ENCODE measurements at regions not wholly inside any gene's neighbourhood (a gene's known extent, or its start where the extent isn't known, plus 50 kb on each side); places are given as distances from the start of the nearest gene placed in this dataset.

DNA sequence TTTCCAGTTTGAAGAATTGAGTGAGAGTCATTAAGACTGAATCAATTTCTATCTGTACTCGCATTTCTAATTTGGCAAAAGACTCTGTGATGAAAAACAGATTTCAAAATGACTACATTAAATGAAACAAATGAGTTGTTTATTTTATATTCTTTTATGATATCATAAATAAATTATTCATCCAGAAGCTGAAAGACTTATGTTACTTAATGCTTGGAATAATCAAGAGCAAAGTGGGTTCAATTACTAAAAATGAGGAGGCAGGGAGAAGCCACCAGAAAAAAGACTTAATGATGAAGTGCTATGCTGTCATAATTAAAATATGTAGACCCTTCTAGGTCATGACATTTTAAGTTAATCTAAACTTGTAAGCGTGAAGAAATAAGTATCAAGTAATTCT, 130.6 kb upstream of the FERMT1 start:
- ChIA-PET POLR2A (ENCODE audit: partially characterized antibody) (no interaction called here), CTCF (ENCODE audit: partially characterized antibody) (no interaction called here)
- no peaks in the 10 kb centered on the region for H3K4me1 ChIP-seq (replicated peaks in 1 of 4; ENCODE audit: control insufficient read depth in 3 of 4, insufficient read depth in 4 of 4, low read length in 3 of 4)
- no peak overlapping the region for H2AFZ ChIP-seq (ENCODE audit: low read length)
- H2BK15ac ChIP-seq (ENCODE audit: low read length): no peak overlapping the region
- WGBS, 2 experiments (ENCODE audit: extremely low coverage in 1 of 2, insufficient coverage in 1 of 2, insufficient read length in 1 of 2, insufficient replicate concordance in 2 of 2, low coverage in 1 of 2, low lambda C conversion rate in 2 of 2, missing lambda C conversion rate in 1 of 2): 87% methylated on average over 2 of the region's 2 CpGs; no CpG with 5 or more reads in 1 of the 2 experiments
- H3K4me2 ChIP-seq (ENCODE audit: insufficient read depth in 1 of 2, low read depth in 2 of 2, low read length in 2 of 2): no peak overlapping the region
- no peak overlapping the region for H3K4ac ChIP-seq (replicated peaks; ENCODE audit: insufficient read length, low read depth, low read length)
- no peak overlapping the region for H3K9ac ChIP-seq (replicated peaks in 1 of 4; ENCODE audit: extremely low read depth in 1 of 4, low read depth in 3 of 4, low read length in 3 of 4)
- no peak overlapping the region for H3K18ac ChIP-seq (ENCODE audit: extremely low read depth, low read length)
- H3K9me3 ChIP-seq (ENCODE audit: insufficient read depth in 2 of 2, low read depth in 1 of 2, low read length in 1 of 2): no peaks in the 10 kb centered on the region
- no peak overlapping the region for H3K14ac ChIP-seq (ENCODE audit: insufficient read length)
- no peak overlapping the region for H3K23ac ChIP-seq (ENCODE audit: insufficient read length)
- H2BK20ac ChIP-seq (ENCODE audit: low read length): no peak overlapping the region
- H3K56ac ChIP-seq (replicated peaks; ENCODE audit: insufficient read length, low read depth, low read length): no peak overlapping the region
- H3K27me3 ChIP-seq (replicated peaks in 1 of 4; ENCODE audit: control insufficient read depth in 3 of 4, extremely low read depth in 1 of 4, insufficient read depth in 3 of 4, low read length in 3 of 4): no peaks in the 10 kb centered on the region
- no peak for DNase-seq (ENCODE audit: low read depth in 1 of 2, low spot score in 2 of 2)
- no peak overlapping the region for H2AK5ac ChIP-seq (ENCODE audit: low read depth, low read length)
- no peak overlapping the region for H2BK5ac ChIP-seq (ENCODE audit: low read depth, low read length)
- H3K36me3 ChIP-seq (ENCODE audit: control insufficient read depth in 2 of 4, insufficient read depth in 4 of 4, low read length in 3 of 4): no peaks in the 10 kb centered on the region
- H4K5ac ChIP-seq (ENCODE audit: insufficient read length, low read depth, low read length): no peak overlapping the region
- no peak for FAIRE-seq
- H2BK12ac ChIP-seq (ENCODE audit: low read depth, low read length): no peak overlapping the region
- no peak overlapping the region for H4K91ac ChIP-seq (replicated peaks; ENCODE audit: insufficient read length, low read length)
- H2BK120ac ChIP-seq (replicated peaks; ENCODE audit: low read depth, low read length): no peak overlapping the region
- H4K8ac ChIP-seq (ENCODE audit: extremely low read depth, insufficient read depth, low read length): no peak overlapping the region
- no peaks in the 10 kb centered on the region for H3K79me1 ChIP-seq (ENCODE audit: low read depth, low read length)
- H3K4me3 ChIP-seq (ENCODE audit: extremely low read depth in 1 of 4, insufficient read depth in 2 of 4, low read depth in 3 of 4, low read length in 4 of 4): no peak overlapping the region
- H4K20me1 ChIP-seq (replicated peaks in 1 of 2; ENCODE audit: control insufficient read depth in 1 of 2, insufficient read depth in 2 of 2, low read length in 2 of 2): no peaks in the 10 kb centered on the region
- H3K27ac ChIP-seq (ENCODE audit: low read depth, low read length): no peak overlapping the region
- no peaks in the 10 kb centered on the region for H3K79me2 ChIP-seq (ENCODE audit: control insufficient read depth in 1 of 2, insufficient read depth in 2 of 2, low read length in 2 of 2)
- no peak for TF ChIP-seq RFX5 (IDR thresholded peaks at IDR 0.05; ENCODE audit: borderline replicate concordance, low read depth, low read length)
- no peak for TF ChIP-seq POLR2AphosphoS5 (IDR thresholded peaks at IDR 0.05; ENCODE audit: low read depth, low read length)
- no peak for TF ChIP-seq MAFK (IDR thresholded peaks at IDR 0.05; ENCODE audit: low read depth, low read length)
- TF ChIP-seq, protein P1, sequence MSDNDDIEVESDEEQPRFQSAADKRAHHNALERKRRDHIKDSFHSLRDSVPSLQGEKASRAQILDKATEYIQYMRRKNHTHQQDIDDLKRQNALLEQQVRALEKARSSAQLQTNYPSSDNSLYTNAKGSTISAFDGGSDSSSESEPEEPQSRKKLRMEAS (IDR thresholded peaks at IDR 0.05): no peak
- TF ChIP-seq FOSL1 (IDR thresholded peaks at IDR 0.05; ENCODE audit: insufficient read depth, low read depth, low read length): no peak
- TF ChIP-seq HDAC6 (IDR thresholded peaks at IDR 0.05; ENCODE audit: low read depth, low read length): no peak
- no peak for TF ChIP-seq EZH2 (IDR thresholded peaks at IDR 0.05; ENCODE audit: low read depth, low read length, severe bottlenecking)
- TF ChIP-seq SP4 (IDR thresholded peaks at IDR 0.05; ENCODE audit: low read length): no peak
- H3K23me2 ChIP-seq (ENCODE audit: low read depth, low read length): no peaks in the 10 kb centered on the region
